Right cardiac atrium (tissue), 5 donors: ENCODE measurements at regions not wholly inside any gene's neighbourhood (a gene's known extent, or its start where the extent isn't known, plus 50 kb on each side); places are given as distances from the start of the nearest gene placed in this dataset.

Source experiments
- ATAC-seq, 2 donors: fragments of 200-7000 bp; cut with Tn5 transposase; one replicate each; pipeline versions ENCODE4 v1.8.0 to v1.9.1; 2020; ENCODE audit warnings: moderate library complexity in 2 of 2, mild to moderate bottlenecking in 1 of 2
- DNase-seq, 3 donors: peaks; one replicate each; pipeline ENCODE4 v3.0.0-alpha.2; 2020
- H3K27ac ChIP-seq: one replicate; pipeline ENCODE4 v1.5.1; 2013; ENCODE audit warnings: mild to moderate bottlenecking, low read length, control low read depth, moderate library complexity
- H3K27me3 ChIP-seq: one replicate; pipeline ENCODE4 v1.6.1; 2013; ENCODE audit not compliant: control insufficient read depth, insufficient read depth
- H3K4me1 ChIP-seq: one replicate; pipeline ENCODE4 v1.6.1; 2013; ENCODE audit warnings: low read length; ENCODE audit not compliant: control insufficient read depth, insufficient read depth
- H3K4me3 ChIP-seq: one replicate; pipeline ENCODE4 v1.5.1; 2013; ENCODE audit warnings: low read length, control low read depth
- H3K9me3 ChIP-seq: one replicate; pipeline ENCODE4 v1.6.1; 2013; ENCODE audit warnings: low read length; ENCODE audit not compliant: control insufficient read depth
- WGBS: extraction: QIAGEN DNeasy Blood & Tissue Kit; methylation state at CpG from one replicate; pipeline ENCODE4 v1.1.7; 2013; 5-methylcytosine and 5-hydroxymethylcytosine counted together
- intact Hi-C, 4 donors: fragments of 100-400 bp; cut with DNase I; formaldehyde crosslinking; loops; one replicate each; pipeline versions ENCODE4 v1.11.0 to v1.14.0; 2022 to 2023
- donor health status: healthy with polysubstance abuse.
- donor health status: DM: no; HTN: yes; CAD: no.
- donor health status: DM: no; HTN: no; CAD: no.
- donor health status: DM: no; HTN: yes; CAD: no; lungs with severe emphysema.
- donor health status: DM: yes; HTN: yes; CAD: no.

DNA sequence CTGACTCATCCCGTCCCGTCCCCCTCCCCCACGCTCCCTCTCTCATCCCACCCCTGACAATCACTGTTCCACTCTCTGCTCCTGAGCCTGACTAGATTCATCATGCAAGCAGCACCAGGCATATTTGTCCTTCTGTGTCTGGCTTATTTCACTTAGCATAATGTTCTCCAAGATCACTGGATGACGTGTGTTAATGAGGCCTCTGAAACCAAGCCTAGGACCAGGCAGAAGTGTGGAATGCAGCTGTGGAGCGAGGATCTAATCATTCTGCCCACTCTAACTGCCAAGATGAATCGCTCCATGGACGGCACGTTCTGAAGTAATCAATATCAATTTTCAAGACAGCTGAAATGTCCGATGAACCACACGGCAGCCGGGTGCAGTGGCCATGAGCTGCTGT lies 122.4 kb upstream of the ZNF236 start:
- WGBS = 63% methylated on average over 11 of the region's 11 CpGs

DNA sequence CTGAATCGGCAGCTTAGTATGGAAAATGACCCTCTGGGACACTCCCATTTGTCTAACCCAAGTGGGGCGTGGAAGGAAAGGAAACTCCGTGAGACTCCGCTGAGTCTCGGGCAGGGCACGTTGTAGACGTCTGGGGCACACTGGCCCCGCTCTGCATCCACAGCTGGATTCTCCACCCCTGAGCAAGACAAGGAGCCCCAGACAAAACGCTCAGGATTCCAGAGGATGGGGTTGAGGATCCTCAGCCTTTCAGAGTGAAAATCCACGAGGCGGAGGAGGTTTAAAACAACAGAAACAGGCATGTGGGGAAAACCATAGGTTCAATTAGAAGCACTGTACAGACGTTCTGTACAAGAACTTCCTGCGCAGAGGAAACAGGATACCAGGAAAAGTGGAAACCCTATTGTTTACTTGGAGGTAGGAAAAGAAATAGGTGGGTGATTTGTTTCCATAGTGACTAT lies 124.9 kb upstream of the ZNF236 start:
- Histone ChIP-seq H3K27ac (no peak overlapping the region), H3K4me1 (no peaks in the 10 kb centered on the region), H3K4me3 (peak overlapping the region; percentile 1), H3K27me3 (no peaks in the 10 kb centered on the region), H3K9me3 (no peaks in the 10 kb centered on the region)
- intact Hi-C loops = no loop called here
- DNase-seq (no peak), ATAC-seq (peak; percentile 57 to 97)
- WGBS = 21% methylated on average over 13 of the region's 13 CpGs

More for the DNA sequence above, 122.4 kb upstream of the ZNF236 start:
- Histone ChIP-seq H3K27me3 (no peaks in the 10 kb centered on the region), H3K9me3 (no peaks in the 10 kb centered on the region), H3K4me1 (no peaks in the 10 kb centered on the region), H3K27ac (no peak overlapping the region), H3K4me3 (no peak overlapping the region)
- intact Hi-C loops = no loop called here
- ATAC-seq = no peak
- no peak for DNase-seq

GRCh38 chr18:76691800-76692199 lies 130.6 kb upstream of the ZNF236 start:
- Histone ChIP-seq H3K27me3 (no peaks in the 10 kb centered on the region), H3K9me3 (no peaks in the 10 kb centered on the region), H3K27ac (no peak overlapping the region), H3K4me3 (no peak overlapping the region), H3K4me1 (no peaks in the 10 kb centered on the region)
- DNase-seq = no peak
- WGBS = 49% methylated on average over 7 of the region's 7 CpGs
- ATAC-seq = no peak
- intact Hi-C loops = no loop called here

GRCh38 chr18:76689646-76690264 lies 132.6 kb upstream of the ZNF236 start:
- H3K27ac ChIP-seq = no peak overlapping the region
- no peaks in the 10 kb centered on the region for H3K4me1 ChIP-seq
- no peaks in the 10 kb centered on the region for H3K9me3 ChIP-seq
- intact Hi-C loops = loop anchor here in 3 of 4 donors (5.0 to 10.0 kb wide), 2 partner anchors 285 to 292 kb away; no protein-coding TSS in a partner anchor
- DNase-seq = no peak
- no peak overlapping the region for H3K4me3 ChIP-seq
- no peaks in the 10 kb centered on the region for H3K27me3 ChIP-seq
- ATAC-seq = no peak
- 67% methylated on average over 7 of the region's 7 CpGs for WGBS

DNA sequence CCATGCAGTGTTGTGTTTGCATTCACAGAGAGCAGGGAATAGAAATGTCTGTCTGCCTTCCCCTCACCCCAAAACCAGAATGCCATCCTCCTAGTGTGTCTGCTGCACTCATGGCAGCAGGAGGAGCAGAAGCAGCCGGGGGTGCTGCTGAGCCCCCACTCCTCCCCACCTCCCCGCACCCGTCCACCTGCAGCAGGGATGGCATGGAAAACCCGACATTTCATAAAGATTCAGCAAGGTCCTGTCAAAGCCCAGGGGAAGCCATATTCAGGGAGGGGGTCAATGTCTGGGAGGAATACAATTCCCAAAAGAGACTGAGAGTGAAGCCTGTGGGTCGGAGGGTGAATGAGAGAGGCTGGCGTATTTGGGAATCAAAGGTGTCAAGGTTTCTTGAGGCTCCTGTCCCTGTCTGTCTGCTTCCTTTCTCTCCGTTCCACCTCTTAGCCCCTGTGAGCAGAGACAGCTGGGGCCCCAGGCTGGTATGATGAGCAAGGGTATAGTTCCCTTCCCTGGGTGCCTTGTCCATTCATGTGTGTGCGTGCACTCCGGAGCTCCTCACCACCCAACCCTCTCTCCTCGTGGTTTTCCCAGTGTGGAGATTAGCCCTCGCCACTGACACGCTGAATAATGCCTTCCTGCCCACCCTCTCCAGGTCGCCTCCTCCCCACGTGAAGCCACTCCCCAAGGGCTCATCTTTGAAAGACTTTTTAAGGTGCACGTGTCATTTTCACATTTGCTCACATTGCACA lies 133.5 kb upstream of the ZNF236 start:
- H3K4me3 ChIP-seq = no peak overlapping the region
- intact Hi-C loops = loop anchor here in 3 of 4 donors (5.0 to 10.0 kb wide), 2 partner anchors 284 to 292 kb away; no protein-coding TSS in a partner anchor
- no peak for ATAC-seq

GRCh38 chr18:76687304-76687962 lies 134.9 kb upstream of the ZNF236 start:
- H3K4me3 ChIP-seq = no peak overlapping the region
- intact Hi-C loops = loop anchor here in 3 of 4 donors (5.0 to 10.0 kb wide), 2 partner anchors 283 to 290 kb away; no protein-coding TSS in a partner anchor
- H3K4me1 ChIP-seq = no peaks in the 10 kb centered on the region
- H3K9me3 ChIP-seq = no peaks in the 10 kb centered on the region
- DNase-seq (no peak), ATAC-seq (peak in 1 of 2 donors; percentile 73)
- 72% methylated on average over 10 of the region's 10 CpGs for WGBS
- no peak overlapping the region for H3K27ac ChIP-seq
- H3K27me3 ChIP-seq = no peaks in the 10 kb centered on the region

More for the DNA sequence above, 133.5 kb upstream of the ZNF236 start:
- Histone ChIP-seq H3K27me3 (no peaks in the 10 kb centered on the region), H3K9me3 (no peaks in the 10 kb centered on the region), H3K27ac (no peak overlapping the region), H3K4me1 (no peaks in the 10 kb centered on the region)
- no peak for DNase-seq
- WGBS = 63% methylated on average over 15 of the region's 15 CpGs

- H3K4me1 ChIP-seq = no peaks in the 10 kb centered on the region
- no peak overlapping the region for H3K27ac ChIP-seq
- no peaks in the 10 kb centered on the region for H3K9me3 ChIP-seq
- DNase-seq (peak; percentile 63 to 81 (median 78)), ATAC-seq (peak; percentile 77 to 87)
- WGBS = 14% methylated on average over 11 of the region's 11 CpGs
- no peak overlapping the region for H3K4me3 ChIP-seq
- intact Hi-C loops = loop anchor here in 3 of 4 donors (5.0 to 10.0 kb wide), 2 partner anchors 282 to 289 kb away; no protein-coding TSS in a partner anchor
- no peaks in the 10 kb centered on the region for H3K27me3 ChIP-seq
These were observed 135.6 kb upstream of the ZNF236 start for GRCh38 chr18:76686737-76687231.

GRCh38 chr18:76685860-76686259 lies 136.5 kb upstream of the ZNF236 start:
- 93% methylated on average over 8 of the region's 8 CpGs for WGBS
- Histone ChIP-seq H3K9me3 (no peaks in the 10 kb centered on the region), H3K27me3 (no peaks in the 10 kb centered on the region), H3K4me1 (no peaks in the 10 kb centered on the region), H3K4me3 (no peak overlapping the region), H3K27ac (no peak overlapping the region)
- intact Hi-C loops = loop anchor here in 3 of 4 donors (5.0 to 10.0 kb wide), 2 partner anchors 281 to 289 kb away; no protein-coding TSS in a partner anchor
- ATAC-seq = no peak
- no peak for DNase-seq

DNA sequence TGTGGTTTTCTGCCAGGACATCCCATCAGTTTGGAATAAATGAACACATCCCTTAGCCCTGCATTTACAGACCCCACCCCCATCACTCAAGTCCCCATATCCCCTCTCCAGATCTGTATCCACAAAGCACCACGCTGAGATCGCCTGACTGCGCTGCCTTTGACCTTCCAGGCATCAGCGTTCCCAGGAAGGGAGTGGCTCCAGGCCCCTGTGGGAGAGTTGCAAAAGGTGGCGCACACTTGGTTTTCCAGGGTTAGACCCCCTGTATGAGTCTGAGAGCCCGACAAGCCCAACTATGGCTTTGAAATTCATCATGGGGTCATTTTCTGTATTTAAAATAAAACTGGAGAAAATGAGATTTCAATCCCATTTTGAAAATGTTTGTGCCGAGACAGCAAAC lies 137.0 kb upstream of the ZNF236 start:
- intact Hi-C loops = loop anchor here in 3 of 4 donors (5.0 to 10.0 kb wide), 2 partner anchors 281 to 288 kb away; no protein-coding TSS in a partner anchor
- no peak for ATAC-seq
- Histone ChIP-seq H3K27ac (no peak overlapping the region), H3K4me1 (no peaks in the 10 kb centered on the region), H3K9me3 (no peaks in the 10 kb centered on the region), H3K4me3 (no peak overlapping the region), H3K27me3 (no peaks in the 10 kb centered on the region)
- no peak for DNase-seq
- WGBS = 81% methylated on average over 7 of the region's 7 CpGs

- intact Hi-C loops = loop anchor here in 1 of 4 donors (10.0 kb wide), 1 partner anchor 279 kb away; no protein-coding TSS in a partner anchor
- DNase-seq (no peak), ATAC-seq (no peak)
- WGBS = 51% methylated on average over 16 of the region's 16 CpGs
- no peaks in the 10 kb centered on the region for H3K9me3 ChIP-seq
- no peaks in the 10 kb centered on the region for H3K27me3 ChIP-seq
- H3K4me3 ChIP-seq = no peak overlapping the region
- no peak overlapping the region for H3K27ac ChIP-seq
- no peaks in the 10 kb centered on the region for H3K4me1 ChIP-seq
These were observed 138.1 kb upstream of the ZNF236 start for GRCh38 chr18:76684265-76684664.
